Muscle layer of duodenum (tissue), 2 donors: ENCODE measurements at regions not wholly inside any gene's neighbourhood (a gene's known extent, or its start where the extent isn't known, plus 50 kb on each side); places are given as distances from the start of the nearest gene placed in this dataset.

Experiments
- H3K27ac ChIP-seq: one replicate; pipeline ENCODE4 v1.7.0; 2013; ENCODE audit warnings: mild to moderate bottlenecking, low read length
- H3K27me3 ChIP-seq: one replicate; pipeline ENCODE4 v1.7.0; 2013; ENCODE audit warnings: low read depth, mild to moderate bottlenecking, control low read depth, low read length
- H3K36me3 ChIP-seq, 2 donors: one replicate each; pipeline ENCODE4 v1.7.0; 2013; ENCODE audit warnings: low read length in 2 of 2, control low read depth in 1 of 2, mild to moderate bottlenecking in 1 of 2; ENCODE audit not compliant: insufficient read depth in 2 of 2, control insufficient read depth in 1 of 2
- H3K4me1 ChIP-seq, 2 donors: one replicate each; pipeline ENCODE4 v1.7.0; 2013; ENCODE audit warnings: low read length in 2 of 2, mild to moderate bottlenecking in 2 of 2, control low read depth in 1 of 2, moderate library complexity in 1 of 2; ENCODE audit not compliant: insufficient read depth in 2 of 2, control insufficient read depth in 1 of 2
- H3K4me3 ChIP-seq, 2 donors: one replicate each; pipeline ENCODE4 v1.7.0; 2013; ENCODE audit warnings: low read length in 2 of 2, low read depth in 1 of 2, mild to moderate bottlenecking in 1 of 2
- H3K9me3 ChIP-seq, 2 donors: one replicate each; pipeline ENCODE4 v1.7.0; 2013; ENCODE audit warnings: low read length in 2 of 2, control low read depth in 1 of 2, mild to moderate bottlenecking in 1 of 2; ENCODE audit not compliant: control insufficient read depth in 1 of 2
- donor health status: healthy.

GRCh38 chr13:47665043-47665442, 336.0 kb downstream of the SUCLA2 start:
- Histone ChIP-seq H3K4me3 (no peak overlapping the region), H3K27me3 (no peaks in the 10 kb centered on the region), H3K27ac (no peak overlapping the region), H3K9me3 (peaks cover 0 to under 1% of the 10 kb centered on the region in 2 donors), H3K36me3 (no peaks in the 10 kb centered on the region), H3K4me1 (no peaks in the 10 kb centered on the region)

GRCh38 chr13:47661076-47661475, 340.0 kb downstream of the SUCLA2 start:
- H3K36me3 ChIP-seq: no peaks in the 10 kb centered on the region
- peaks cover 0 to 4% of the 10 kb centered on the region in 2 donors for H3K9me3 ChIP-seq
- no peaks in the 10 kb centered on the region for H3K4me1 ChIP-seq
- H3K4me3 ChIP-seq: no peak overlapping the region
- no peaks in the 10 kb centered on the region for H3K27me3 ChIP-seq
- no peak overlapping the region for H3K27ac ChIP-seq

- Histone ChIP-seq H3K27ac (no peak overlapping the region), H3K27me3 (no peaks in the 10 kb centered on the region), H3K9me3 (peaks cover 0 to 4% of the 10 kb centered on the region in 2 donors), H3K4me3 (no peak overlapping the region), H3K36me3 (no peaks in the 10 kb centered on the region), H3K4me1 (no peaks in the 10 kb centered on the region)
Measured at GRCh38 chr13:47656651-47657050, 344.4 kb downstream of the SUCLA2 start.

GRCh38 chr13:47650209-47650608, 350.9 kb downstream of the SUCLA2 start:
- H3K27ac ChIP-seq: no peak overlapping the region
- H3K36me3 ChIP-seq: no peaks in the 10 kb centered on the region
- H3K4me3 ChIP-seq: no peak overlapping the region
- no peaks in the 10 kb centered on the region for H3K9me3 ChIP-seq
- H3K27me3 ChIP-seq: no peaks in the 10 kb centered on the region
- H3K4me1 ChIP-seq: no peaks in the 10 kb centered on the region

GRCh38 chr13:47647001-47647400, 354.1 kb downstream of the SUCLA2 start:
- Histone ChIP-seq H3K4me3 (no peak overlapping the region), H3K9me3 (no peaks in the 10 kb centered on the region), H3K27me3 (no peaks in the 10 kb centered on the region), H3K4me1 (no peaks in the 10 kb centered on the region), H3K27ac (no peak overlapping the region), H3K36me3 (no peaks in the 10 kb centered on the region)

- no peaks in the 10 kb centered on the region for H3K9me3 ChIP-seq
- H3K4me3 ChIP-seq: no peak overlapping the region
- H3K36me3 ChIP-seq: no peaks in the 10 kb centered on the region
- H3K27ac ChIP-seq: no peak overlapping the region
- H3K4me1 ChIP-seq: no peaks in the 10 kb centered on the region
- H3K27me3 ChIP-seq: no peaks in the 10 kb centered on the region
Measured at GRCh38 chr13:47646298-47646697, 354.8 kb downstream of the SUCLA2 start.

- H3K27ac ChIP-seq: no peak overlapping the region
- no peak overlapping the region for H3K4me3 ChIP-seq
- H3K36me3 ChIP-seq: no peaks in the 10 kb centered on the region
- H3K27me3 ChIP-seq: no peaks in the 10 kb centered on the region
- H3K4me1 ChIP-seq: no peaks in the 10 kb centered on the region
- no peaks in the 10 kb centered on the region for H3K9me3 ChIP-seq
Measured at GRCh38 chr13:47639738-47640447, 361.2 kb downstream of the SUCLA2 start.

- H3K4me3 ChIP-seq: no peak overlapping the region
- H3K36me3 ChIP-seq: no peaks in the 10 kb centered on the region
- no peaks in the 10 kb centered on the region for H3K27me3 ChIP-seq
- H3K27ac ChIP-seq: no peak overlapping the region
- H3K4me1 ChIP-seq: no peaks in the 10 kb centered on the region
- H3K9me3 ChIP-seq: no peaks in the 10 kb centered on the region
Measured at GRCh38 chr13:47638627-47639026, 362.4 kb downstream of the SUCLA2 start.

- H3K27ac ChIP-seq: no peak overlapping the region
- H3K4me1 ChIP-seq: no peaks in the 10 kb centered on the region
- H3K27me3 ChIP-seq: no peaks in the 10 kb centered on the region
- peaks cover 0 to 13% of the 10 kb centered on the region in 2 donors for H3K9me3 ChIP-seq
- H3K36me3 ChIP-seq: no peaks in the 10 kb centered on the region
- H3K4me3 ChIP-seq: no peak overlapping the region
Measured at GRCh38 chr13:47632311-47632710, 368.8 kb downstream of the SUCLA2 start.

- H3K27ac ChIP-seq: no peak overlapping the region
- H3K4me3 ChIP-seq: no peak overlapping the region
- no peaks in the 10 kb centered on the region for H3K36me3 ChIP-seq
- H3K4me1 ChIP-seq: no peaks in the 10 kb centered on the region
- H3K27me3 ChIP-seq: no peaks in the 10 kb centered on the region
- H3K9me3 ChIP-seq: peaks cover 0 to 13% of the 10 kb centered on the region in 2 donors
Measured at GRCh38 chr13:47628666-47629065, 372.4 kb downstream of the SUCLA2 start.

- H3K9me3 ChIP-seq: peaks cover 0 to 5% of the 10 kb centered on the region in 2 donors
- no peaks in the 10 kb centered on the region for H3K36me3 ChIP-seq
- H3K4me3 ChIP-seq: no peak overlapping the region
- no peak overlapping the region for H3K27ac ChIP-seq
- H3K27me3 ChIP-seq: no peaks in the 10 kb centered on the region
- no peaks in the 10 kb centered on the region for H3K4me1 ChIP-seq
Measured at GRCh38 chr13:47623862-47624261, 377.2 kb downstream of the SUCLA2 start.

GRCh38 chr13:47621931-47622330, 379.1 kb downstream of the SUCLA2 start:
- Histone ChIP-seq H3K9me3 (peaks cover 0 to 10% of the 10 kb centered on the region in 2 donors), H3K36me3 (no peaks in the 10 kb centered on the region), H3K4me1 (no peaks in the 10 kb centered on the region), H3K4me3 (no peak overlapping the region), H3K27ac (no peak overlapping the region), H3K27me3 (no peaks in the 10 kb centered on the region)
